ENCODE measurements at regions not wholly inside any gene's neighbourhood (a gene's known extent, or its start where the extent isn't known, plus 50 kb on each side); places are given as distances from the start of the nearest gene placed in this dataset.

DNA sequence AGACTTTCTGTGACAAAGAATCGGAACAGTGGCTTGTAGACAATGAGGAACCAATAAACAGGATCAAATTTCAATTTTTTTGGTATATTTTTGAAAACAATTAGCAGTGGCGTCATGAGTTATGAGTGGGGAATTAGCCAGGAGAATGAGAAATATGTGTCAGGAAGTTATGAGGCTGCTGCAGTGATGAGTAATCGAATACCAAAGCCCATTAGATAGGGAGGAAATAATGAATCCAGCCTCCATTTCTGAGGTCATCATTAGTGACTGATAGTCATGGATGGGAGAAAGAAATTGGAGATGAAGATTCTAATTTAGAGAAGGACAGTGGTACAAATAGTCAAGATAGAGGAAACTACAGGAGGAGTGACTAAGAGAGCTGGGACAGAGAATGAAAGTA lies 673.1 kb upstream of the VRK2 start (continued):
- TF ChIP-seq KDM4A (IDR thresholded peaks at IDR 0.05; ENCODE audit: low read depth, low read length, severe bottlenecking) (no peak), SP2 (IDR thresholded peaks at IDR 0.05; ENCODE audit: low read length) (no peak), NANOG (IDR thresholded peaks at IDR 0.05; ENCODE audit: insufficient read depth, low read depth, low read length, poor library complexity, severe bottlenecking) (no peak)

All from H1 (cell line).